DND-41 (cell line): ENCODE measurements at regions not wholly inside any gene's neighbourhood (a gene's known extent, or its start where the extent isn't known, plus 50 kb on each side); places are given as distances from the start of the nearest gene placed in this dataset.

Source experiments
- ATAC-seq: fragments of 200-7000 bp; cut with Tn5 transposase; 3 replicates; pipeline ENCODE4 v1.9.1; 2021; ENCODE audit warnings: low read depth; ENCODE audit not compliant: insufficient read depth
- DNase-seq: peaks from one replicate; pipeline ENCODE4 v3.0.0-alpha.2; 2020
- H2AFZ ChIP-seq: 2 replicates; pipeline ENCODE4 v1.6.0; 2012; ENCODE audit warnings: low read depth, low read length
- H3K27ac ChIP-seq: 2 replicates; pipeline ENCODE4 v1.5.1; 2012; ENCODE audit warnings: low read length, inconsistent platforms
- H3K27me3 ChIP-seq: fragments of 200-600 bp; sonication (generic); 2 replicates; pipeline ENCODE4 v1.6.0; 2012; ENCODE audit warnings: low read length, mild to moderate bottlenecking, inconsistent platforms; ENCODE audit not compliant: insufficient read depth, poor library complexity
- H3K36me3 ChIP-seq: 2 replicates; pipeline ENCODE4 v1.5.1; 2012; ENCODE audit warnings: low read length, inconsistent platforms; ENCODE audit not compliant: insufficient read depth
- H3K4me1 ChIP-seq: 2 replicates; pipeline ENCODE4 v1.5.1; 2012; ENCODE audit warnings: mild to moderate bottlenecking, low read length; ENCODE audit not compliant: insufficient read depth
- H3K4me2 ChIP-seq: 2 replicates; pipeline ENCODE4 v1.6.0; 2012; ENCODE audit warnings: mild to moderate bottlenecking, moderate library complexity, low read length, inconsistent platforms; ENCODE audit not compliant: insufficient read depth
- H3K4me3 ChIP-seq, 2 experiments: fragments of 200-600 bp in 1 of 2; shearing (Covaris generic) in 1 of 2; 2 replicates each; pipeline ENCODE4 v1.5.1; 2012 to 2016; ENCODE audit warnings: inconsistent platforms in 2 of 2, low read length in 2 of 2, mild to moderate bottlenecking in 2 of 2, low read depth in 1 of 2, moderate library complexity in 1 of 2
- H3K79me2 ChIP-seq: 2 replicates; pipeline ENCODE4 v1.6.0; 2012; ENCODE audit warnings: low read length, inconsistent platforms; ENCODE audit not compliant: insufficient read depth
- H3K9ac ChIP-seq: 2 replicates; pipeline ENCODE4 v1.6.0; 2012; ENCODE audit warnings: low read depth, mild to moderate bottlenecking, inconsistent platforms, low read length, moderate library complexity
- H3K9me3 ChIP-seq: 2 replicates; pipeline ENCODE4 v1.5.1; 2012; ENCODE audit warnings: low read length, moderate library complexity, mild to moderate bottlenecking, inconsistent platforms; ENCODE audit not compliant: insufficient read depth, severe bottlenecking
- H4K20me1 ChIP-seq: 2 replicates; pipeline ENCODE4 v1.6.0; 2012; ENCODE audit warnings: low read length; ENCODE audit not compliant: insufficient read depth
- EZH2 ChIP-seq: IDR thresholded peaks from 3 replicates; pipeline ENCODE4 v1.6.1; 2012; ENCODE audit warnings: borderline replicate concordance, low read depth, mild to moderate bottlenecking, moderate library complexity, low read length, inconsistent platforms; ENCODE audit not compliant: severe bottlenecking
- TF ChIP-seq, protein P1 (sequence below): IDR thresholded peaks from 2 replicates; pipeline ENCODE4 v1.5.1; 2012; ENCODE audit warnings: borderline replicate concordance, low read length, moderate library complexity, mild to moderate bottlenecking; ENCODE audit not compliant: poor library complexity, severe bottlenecking; ENCODE audit errors: extremely low read depth

DNA sequence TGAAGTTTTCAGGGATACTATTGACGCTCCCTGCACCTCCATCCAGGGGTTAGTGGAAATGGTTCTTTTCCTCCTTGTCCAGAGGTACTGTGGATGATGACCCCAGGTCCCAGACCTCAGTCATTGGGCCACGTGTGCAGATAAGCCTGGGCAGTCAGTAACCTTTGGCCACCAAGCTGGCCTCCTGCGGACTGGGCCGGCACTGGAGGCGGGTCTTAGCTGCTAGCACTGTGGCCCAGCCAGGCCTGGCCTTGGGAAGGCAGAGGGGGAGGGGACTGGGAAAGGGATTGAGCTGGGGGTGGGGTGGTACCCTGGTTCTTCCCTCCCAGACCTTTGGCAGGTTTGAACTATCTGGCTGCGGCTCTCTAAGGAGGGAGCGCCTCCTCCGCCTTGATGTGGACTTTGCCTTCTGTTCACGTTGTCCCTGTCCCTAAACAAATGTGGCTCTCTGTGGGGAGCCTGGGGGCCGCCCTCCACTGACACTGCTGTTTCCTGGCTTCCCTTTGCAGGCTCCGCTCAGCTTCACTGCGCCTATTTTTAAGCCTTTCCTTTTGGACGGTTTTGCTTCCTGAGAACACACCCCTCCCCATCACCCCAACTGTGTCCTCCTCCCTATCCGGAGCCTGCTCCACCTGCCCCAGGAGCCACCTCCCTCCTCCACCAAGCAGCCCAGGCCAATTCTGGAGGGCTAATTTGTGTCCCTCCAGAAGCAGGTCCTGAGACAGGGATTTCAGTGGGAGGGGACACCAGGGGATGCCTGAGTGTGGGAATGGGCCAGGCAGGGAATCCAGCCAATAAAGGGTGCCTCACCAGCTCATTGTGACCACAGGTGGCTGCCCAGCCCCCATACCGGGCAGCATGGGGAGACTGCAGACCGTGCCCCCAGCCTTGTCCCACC, 251.9 kb downstream of the SEC14L1 start:
- no peak overlapping the region for H3K4me3 ChIP-seq
- no peak overlapping the region for H3K4me2 ChIP-seq
- ATAC-seq (no peak), DNase-seq (no peak)
- peaks cover 92% of the 10 kb centered on the region for H3K79me2 ChIP-seq
- H2AFZ ChIP-seq, result no peak overlapping the region
- H4K20me1 ChIP-seq, result peaks cover 58% of the 10 kb centered on the region
- H3K27me3 ChIP-seq, result no peaks in the 10 kb centered on the region
- peaks cover 51% of the 10 kb centered on the region for H3K4me1 ChIP-seq
- TF ChIP-seq, protein P1, sequence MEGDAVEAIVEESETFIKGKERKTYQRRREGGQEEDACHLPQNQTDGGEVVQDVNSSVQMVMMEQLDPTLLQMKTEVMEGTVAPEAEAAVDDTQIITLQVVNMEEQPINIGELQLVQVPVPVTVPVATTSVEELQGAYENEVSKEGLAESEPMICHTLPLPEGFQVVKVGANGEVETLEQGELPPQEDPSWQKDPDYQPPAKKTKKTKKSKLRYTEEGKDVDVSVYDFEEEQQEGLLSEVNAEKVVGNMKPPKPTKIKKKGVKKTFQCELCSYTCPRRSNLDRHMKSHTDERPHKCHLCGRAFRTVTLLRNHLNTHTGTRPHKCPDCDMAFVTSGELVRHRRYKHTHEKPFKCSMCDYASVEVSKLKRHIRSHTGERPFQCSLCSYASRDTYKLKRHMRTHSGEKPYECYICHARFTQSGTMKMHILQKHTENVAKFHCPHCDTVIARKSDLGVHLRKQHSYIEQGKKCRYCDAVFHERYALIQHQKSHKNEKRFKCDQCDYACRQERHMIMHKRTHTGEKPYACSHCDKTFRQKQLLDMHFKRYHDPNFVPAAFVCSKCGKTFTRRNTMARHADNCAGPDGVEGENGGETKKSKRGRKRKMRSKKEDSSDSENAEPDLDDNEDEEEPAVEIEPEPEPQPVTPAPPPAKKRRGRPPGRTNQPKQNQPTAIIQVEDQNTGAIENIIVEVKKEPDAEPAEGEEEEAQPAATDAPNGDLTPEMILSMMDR, result no peak
- TF ChIP-seq EZH2, result no peak
- no peaks in the 10 kb centered on the region for H3K9me3 ChIP-seq
- H3K27ac ChIP-seq, result peak overlapping the region; percentile 42
- H3K36me3 ChIP-seq, result peaks cover 31% of the 10 kb centered on the region; the same call in 1 of the 2 replicates
- peak overlapping the region; percentile 14; the same call in 1 of the 2 replicates for H3K9ac ChIP-seq

DNA sequence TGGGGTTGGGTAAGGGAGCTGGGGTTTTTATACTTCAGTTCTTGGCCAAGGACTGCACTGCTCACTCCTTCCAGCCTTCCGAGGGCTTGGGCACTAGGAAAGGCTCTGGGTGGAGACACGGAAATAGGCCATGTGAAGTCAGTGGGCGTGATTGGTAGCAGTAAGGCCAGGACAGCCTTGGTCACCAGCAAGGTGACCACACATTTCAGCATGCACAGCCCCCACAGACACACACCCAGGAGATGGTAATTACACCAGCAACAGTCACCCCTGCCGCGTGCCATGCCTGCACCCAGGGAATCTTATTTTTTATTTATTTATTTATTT, 252.5 kb downstream of the SEC14L1 start:
- Histone ChIP-seq H3K4me2 (no peak overlapping the region), H3K27ac (peak overlapping the region; percentile 42; the same call in 1 of the 2 replicates), H3K79me2 (peaks cover 93% of the 10 kb centered on the region), H3K9ac (no peak overlapping the region), H2AFZ (no peak overlapping the region), H3K27me3 (no peaks in the 10 kb centered on the region), H3K9me3 (no peaks in the 10 kb centered on the region), H3K4me1 (peaks cover 46% of the 10 kb centered on the region), H3K36me3 (peaks cover 31% of the 10 kb centered on the region; the same call in 1 of the 2 replicates), H3K4me3 (no peak overlapping the region), H4K20me1 (peaks cover 54% of the 10 kb centered on the region)
- no peak for TF ChIP-seq EZH2
- TF ChIP-seq, protein P1, result no peak
- ATAC-seq (no peak), DNase-seq (no peak)

DNA sequence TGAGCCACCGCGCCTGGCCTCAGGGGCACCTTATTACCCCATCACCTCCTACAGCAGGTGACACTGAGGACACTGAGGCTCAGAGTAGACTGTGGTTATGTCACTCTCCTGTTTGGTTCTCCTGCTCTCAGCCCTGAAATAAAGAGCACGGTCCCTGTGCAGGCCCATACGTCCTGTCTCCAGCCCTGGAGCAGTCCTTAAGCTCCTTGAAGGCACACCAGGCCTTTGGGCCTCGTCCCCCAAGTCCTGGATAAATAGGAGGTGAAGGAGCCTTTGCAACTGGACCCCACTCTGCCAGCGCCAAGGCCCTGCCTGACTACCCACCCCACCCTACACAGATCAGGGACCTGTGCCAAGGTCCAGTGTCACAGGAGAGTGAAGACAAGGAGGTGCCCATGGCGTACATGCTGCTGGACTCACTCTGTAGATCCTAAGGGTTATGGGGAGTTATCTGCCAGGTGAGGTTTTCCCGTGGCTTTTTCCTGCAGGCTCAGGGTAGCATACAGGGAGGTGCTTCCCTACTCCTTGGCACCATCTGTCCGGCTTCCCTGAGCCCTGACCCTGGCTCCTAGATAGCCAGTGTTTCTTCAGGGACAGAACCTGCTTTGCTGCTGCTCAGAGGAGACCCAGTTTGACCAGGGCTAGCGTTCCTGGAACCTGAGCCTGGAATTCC, 253.2 kb downstream of the SEC14L1 start:
- Histone ChIP-seq H3K79me2 (peaks cover 94% of the 10 kb centered on the region), H3K4me3 (no peak overlapping the region), H3K4me2 (no peak overlapping the region), H3K9me3 (no peaks in the 10 kb centered on the region), H3K36me3 (peaks cover 31% of the 10 kb centered on the region; the same call in 1 of the 2 replicates), H4K20me1 (peaks cover 58% of the 10 kb centered on the region), H3K4me1 (peaks cover 43% of the 10 kb centered on the region), H3K27ac (peak overlapping the region; percentile 45; the same call in 1 of the 2 replicates), H3K27me3 (no peaks in the 10 kb centered on the region), H2AFZ (no peak overlapping the region), H3K9ac (no peak overlapping the region)
- no peak for ATAC-seq
- TF ChIP-seq, protein P1, result no peak
- no peak for TF ChIP-seq EZH2
- DNase-seq, result no peak
